SK-N-MC (cell line): ENCODE measurements at regions not wholly inside any gene's neighbourhood (a gene's known extent, or its start where the extent isn't known, plus 50 kb on each side); places are given as distances from the start of the nearest gene placed in this dataset.

Source experiments
- EZH2 ChIP-seq: fragments of 200-600 bp; sonication (generic); IDR thresholded peaks from one replicate; pipeline ENCODE4 v1.6.1; 2017; ENCODE audit warnings: antibody characterized with exemption
- POLR2AphosphoS5 ChIP-seq: IDR thresholded peaks from 2 replicates; pipeline ENCODE4 v1.6.1; 2012; ENCODE audit warnings: mild to moderate bottlenecking, low read depth, low read length, borderline replicate concordance

GRCh38 chr6:1547785-1548184, 61.9 kb upstream of the FOXC1 start:
- TF ChIP-seq EZH2: no peak
- TF ChIP-seq POLR2AphosphoS5: no peak
